ENCODE measurements at regions not wholly inside any gene's neighbourhood (a gene's known extent, or its start where the extent isn't known, plus 50 kb on each side); places are given as distances from the start of the nearest gene placed in this dataset.

GRCh38 chr13:48908381-48909055, 67.2 kb upstream of the FNDC3A start:
- DNase-seq (no peak), ATAC-seq (no peak)
- POLR2A ChIA-PET = no interaction called here
- peaks cover 3% of the 10 kb centered on the region for H3K4me1 Mint-ChIP-seq (ENCODE audit: low read depth)
- H3K27ac Mint-ChIP-seq = no peak overlapping the region
- H3K9me3 Mint-ChIP-seq = no peaks in the 10 kb centered on the region
- TF ChIP-seq CTCF (IDR thresholded peaks at IDR 0.05) = no peak
- no peak overlapping the region for H3K4me3 Mint-ChIP-seq
- CTCF ChIA-PET = no interaction called here
- no peaks in the 10 kb centered on the region for H3K36me3 Mint-ChIP-seq (ENCODE audit: low read depth)
- H3K27me3 Mint-ChIP-seq = peaks cover 4% of the 10 kb centered on the region
- intact Hi-C loops (cut with micrococcal nuclease) = no loop called here

GRCh38 chr13:48909056-48909389, 66.7 kb upstream of the FNDC3A start:
- H3K4me3 Mint-ChIP-seq = no peak overlapping the region

GRCh38 chr13:48910686-48911085, 65.0 kb upstream of the FNDC3A start:
- DNase-seq = no peak
- no peak overlapping the region for H3K4me3 Mint-ChIP-seq
- no peaks in the 10 kb centered on the region for H3K36me3 Mint-ChIP-seq (ENCODE audit: low read depth)
- H3K9me3 Mint-ChIP-seq = no peaks in the 10 kb centered on the region
- intact Hi-C loops (cut with micrococcal nuclease) = no loop called here
- CTCF ChIA-PET = interaction anchor here (0.7 to 1.2 kb wide), 2 partner anchors 21 to 142 kb away, joined by 3 to 5 read pairs; no protein-coding TSS in a partner anchor
- no peak for ATAC-seq
- no peaks in the 10 kb centered on the region for H3K4me1 Mint-ChIP-seq (ENCODE audit: low read depth)
- peaks cover 4% of the 10 kb centered on the region for H3K27me3 Mint-ChIP-seq
- POLR2A ChIA-PET = interaction anchor here (0.9 to 1.0 kb wide), 2 partner anchors 11 to 29 kb away, joined by 3 to 4 read pairs; no protein-coding TSS in a partner anchor
- no peak for TF ChIP-seq CTCF (IDR thresholded peaks at IDR 0.05)
- H3K27ac Mint-ChIP-seq = no peak overlapping the region

More at GRCh38 chr13:48909056-48909389, 66.7 kb upstream of the FNDC3A start:
- Mint-ChIP-seq H3K27ac (no peak overlapping the region), H3K27me3 (peaks cover 4% of the 10 kb centered on the region), H3K9me3 (no peaks in the 10 kb centered on the region), H3K36me3 (ENCODE audit: low read depth) (no peaks in the 10 kb centered on the region), H3K4me1 (ENCODE audit: low read depth) (peaks cover 3% of the 10 kb centered on the region)
- ATAC-seq (no peak), DNase-seq (no peak)
- ChIA-PET CTCF (no interaction called here), POLR2A (no interaction called here)
- intact Hi-C loops (cut with micrococcal nuclease) = no loop called here
- TF ChIP-seq CTCF (IDR thresholded peaks at IDR 0.05) = no peak

- no peak for ATAC-seq
- Mint-ChIP-seq H3K4me1 (ENCODE audit: low read depth) (no peaks in the 10 kb centered on the region), H3K27me3 (peaks cover 6% of the 10 kb centered on the region), H3K36me3 (ENCODE audit: low read depth) (no peaks in the 10 kb centered on the region), H3K4me3 (no peak overlapping the region), H3K9me3 (no peaks in the 10 kb centered on the region), H3K27ac (no peak overlapping the region)
- CTCF ChIA-PET = no interaction called here
- DNase-seq = no peak
- intact Hi-C loops (cut with micrococcal nuclease) = no loop called here
- no peak for TF ChIP-seq CTCF (IDR thresholded peaks at IDR 0.05)
- POLR2A ChIA-PET = no interaction called here
Observed at GRCh38 chr13:48919751-48920150, 56.0 kb upstream of the FNDC3A start.

GRCh38 chr13:48920730-48921129, 55.0 kb upstream of the FNDC3A start:
- Mint-ChIP-seq H3K36me3 (ENCODE audit: low read depth) (no peaks in the 10 kb centered on the region), H3K4me3 (no peak overlapping the region), H3K27me3 (peaks cover 2% of the 10 kb centered on the region), H3K9me3 (no peaks in the 10 kb centered on the region), H3K4me1 (ENCODE audit: low read depth) (no peaks in the 10 kb centered on the region), H3K27ac (no peak overlapping the region)
- no peak for TF ChIP-seq CTCF (IDR thresholded peaks at IDR 0.05)
- intact Hi-C loops (cut with micrococcal nuclease) = no loop called here
- ATAC-seq (no peak), DNase-seq (no peak)
- ChIA-PET POLR2A (no interaction called here), CTCF (interaction anchor here (1.2 kb wide), 1 partner anchor 11 kb away, joined by 3 read pairs; no protein-coding TSS in a partner anchor)

Measured in activated CD8-positive, alpha-beta T cell treated with anti-CD3 and anti-CD28 coated beads for 36 hours (primary cell).